OCI-LY7 (cell line): ENCODE measurements at regions not wholly inside any gene's neighbourhood (a gene's known extent, or its start where the extent isn't known, plus 50 kb on each side); places are given as distances from the start of the nearest gene placed in this dataset.

Source experiments
- EZH2phosphoT487 ChIP-seq: fragments of 200-600 bp; sonication (generic); IDR thresholded peaks from 2 replicates; pipeline ENCODE4 v1.6.1; 2018; ENCODE audit warnings: low read depth, borderline replicate concordance, mild to moderate bottlenecking, mixed run types, antibody characterized with exemption, low read length, moderate library complexity, mixed read lengths
- TF ChIP-seq, protein P1 (sequence below): fragments of 200-600 bp; sonication (generic); conservative IDR thresholded peaks from 2 replicates; pipeline ENCODE4 v1.5.1; 2014; ENCODE audit warnings: mild to moderate bottlenecking, antibody characterized with exemption, low read length, moderate library complexity, mixed read lengths

DNA sequence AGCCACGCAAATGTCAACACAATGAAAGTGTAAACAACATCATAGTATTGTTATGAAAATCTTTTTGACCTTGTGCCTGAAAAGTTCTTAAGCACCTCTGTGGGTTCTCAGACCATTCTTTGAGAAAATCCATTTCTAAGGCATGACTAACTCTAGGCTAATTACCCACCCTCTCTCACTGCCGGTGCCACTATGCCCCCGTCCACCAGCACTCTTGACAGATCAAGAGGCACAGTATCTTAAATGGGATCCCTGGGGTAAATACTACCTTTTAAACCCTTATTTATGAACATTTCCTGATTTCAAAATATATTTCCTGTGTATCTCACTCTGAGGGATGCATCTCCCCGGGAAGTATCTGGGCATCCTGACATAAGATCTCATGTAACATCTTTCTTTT is 607.5 kb downstream of the METTL15 start:
- TF ChIP-seq, protein P1, sequence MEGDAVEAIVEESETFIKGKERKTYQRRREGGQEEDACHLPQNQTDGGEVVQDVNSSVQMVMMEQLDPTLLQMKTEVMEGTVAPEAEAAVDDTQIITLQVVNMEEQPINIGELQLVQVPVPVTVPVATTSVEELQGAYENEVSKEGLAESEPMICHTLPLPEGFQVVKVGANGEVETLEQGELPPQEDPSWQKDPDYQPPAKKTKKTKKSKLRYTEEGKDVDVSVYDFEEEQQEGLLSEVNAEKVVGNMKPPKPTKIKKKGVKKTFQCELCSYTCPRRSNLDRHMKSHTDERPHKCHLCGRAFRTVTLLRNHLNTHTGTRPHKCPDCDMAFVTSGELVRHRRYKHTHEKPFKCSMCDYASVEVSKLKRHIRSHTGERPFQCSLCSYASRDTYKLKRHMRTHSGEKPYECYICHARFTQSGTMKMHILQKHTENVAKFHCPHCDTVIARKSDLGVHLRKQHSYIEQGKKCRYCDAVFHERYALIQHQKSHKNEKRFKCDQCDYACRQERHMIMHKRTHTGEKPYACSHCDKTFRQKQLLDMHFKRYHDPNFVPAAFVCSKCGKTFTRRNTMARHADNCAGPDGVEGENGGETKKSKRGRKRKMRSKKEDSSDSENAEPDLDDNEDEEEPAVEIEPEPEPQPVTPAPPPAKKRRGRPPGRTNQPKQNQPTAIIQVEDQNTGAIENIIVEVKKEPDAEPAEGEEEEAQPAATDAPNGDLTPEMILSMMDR, result no peak
- TF ChIP-seq EZH2phosphoT487, result no peak
